Prostate gland (tissue), 2 donors: ENCODE measurements at regions not wholly inside any gene's neighbourhood (a gene's known extent, or its start where the extent isn't known, plus 50 kb on each side); places are given as distances from the start of the nearest gene placed in this dataset.

Experiments
- DNase-seq: peaks from one replicate; pipeline ENCODE4 v3.0.0-alpha.2; 2019; ENCODE audit warnings: low spot score
- H3K27ac ChIP-seq, 2 donors: fragments of 200-600 bp; sonication (generic); 2 replicates each; pipeline ENCODE4 v1.5.1; 2017 to 2019
- H3K27me3 ChIP-seq: fragments of 200-600 bp; sonication (generic); replicated peaks from 2 replicates; pipeline ENCODE4 v1.5.1; 2019; ENCODE audit not compliant: insufficient read depth
- H3K36me3 ChIP-seq, 2 donors: fragments of 200-600 bp; sonication (generic); 1 replicate in 1 of 2; 2 replicates in 1 of 2; pipeline versions ENCODE4 v1.5.1 to v1.8.1; 2017 to 2019
- H3K4me1 ChIP-seq: fragments of 200-600 bp; sonication (generic); replicated peaks from 2 replicates; pipeline ENCODE4 v1.5.1; 2019
- H3K4me3 ChIP-seq, 2 donors: fragments of 200-600 bp; sonication (generic); 2 replicates each; pipeline ENCODE4 v1.5.1; 2017 to 2019
- H3K9me3 ChIP-seq: fragments of 200-600 bp; sonication (generic); 2 replicates; pipeline ENCODE4 v1.5.1; 2017
- POLR2A ChIP-seq: fragments of 450-650 bp; IDR thresholded peaks from one replicate; pipeline ENCODE4 v1.6.1; 2016; ENCODE audit warnings: antibody characterized with exemption, mild to moderate bottlenecking
- POLR2AphosphoS5 ChIP-seq: sonication (generic); formaldehyde crosslinking; IDR thresholded peaks from one replicate; pipeline ENCODE4 v1.6.1; 2017; ENCODE audit warnings: antibody characterized with exemption
- WGBS: methylation state at CpG from one replicate; pipeline ENCODE4 v1.1.5; 2018; 5-methylcytosine and 5-hydroxymethylcytosine counted together
- intact Hi-C: fragments of 100-400 bp; cut with DNase I; formaldehyde crosslinking; loops from one replicate; pipeline ENCODE4 v1.14.2; 2022
- TF ChIP-seq, protein P1 (sequence below), 4 experiments: fragments of 200-600 bp in 2 of 4; fragments of 450-650 bp in 2 of 4; sonication (generic) in 2 of 4; IDR thresholded peaks; 1 replicate in 3 of 4; 2 replicates in 1 of 4; pipeline ENCODE4 v1.5.1; 2016 to 2019; ENCODE audit warnings: antibody characterized with exemption in 4 of 4, mild to moderate bottlenecking in 2 of 4, moderate library complexity in 2 of 4

DNA sequence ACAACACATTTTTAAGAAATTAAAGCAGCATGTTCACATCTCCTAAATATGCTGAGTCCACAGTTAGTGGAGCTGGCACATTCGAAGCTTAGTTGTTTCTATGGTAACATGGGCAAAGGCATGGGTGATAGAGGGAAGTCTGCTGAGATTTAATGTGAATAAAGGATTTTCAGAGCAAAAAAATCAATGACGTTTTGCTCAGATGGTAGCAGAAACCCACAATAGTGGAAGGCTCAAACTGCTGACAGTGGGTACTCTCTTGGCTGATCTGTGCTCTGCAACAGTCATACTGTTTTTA lies 795.1 kb upstream of the ARPP21 start:
- 51% methylated on average over 2 of the region's 2 CpGs for WGBS
- DNase-seq = no peak
- Histone ChIP-seq H3K4me1 (no peaks in the 10 kb centered on the region), H3K9me3 (no peaks in the 10 kb centered on the region), H3K4me3 (no peak overlapping the region), H3K27ac (no peak overlapping the region), H3K36me3 (no peaks in the 10 kb centered on the region), H3K27me3 (no peaks in the 10 kb centered on the region)
- TF ChIP-seq POLR2A = no peak
- TF ChIP-seq POLR2AphosphoS5 = no peak
- TF ChIP-seq, protein P1, sequence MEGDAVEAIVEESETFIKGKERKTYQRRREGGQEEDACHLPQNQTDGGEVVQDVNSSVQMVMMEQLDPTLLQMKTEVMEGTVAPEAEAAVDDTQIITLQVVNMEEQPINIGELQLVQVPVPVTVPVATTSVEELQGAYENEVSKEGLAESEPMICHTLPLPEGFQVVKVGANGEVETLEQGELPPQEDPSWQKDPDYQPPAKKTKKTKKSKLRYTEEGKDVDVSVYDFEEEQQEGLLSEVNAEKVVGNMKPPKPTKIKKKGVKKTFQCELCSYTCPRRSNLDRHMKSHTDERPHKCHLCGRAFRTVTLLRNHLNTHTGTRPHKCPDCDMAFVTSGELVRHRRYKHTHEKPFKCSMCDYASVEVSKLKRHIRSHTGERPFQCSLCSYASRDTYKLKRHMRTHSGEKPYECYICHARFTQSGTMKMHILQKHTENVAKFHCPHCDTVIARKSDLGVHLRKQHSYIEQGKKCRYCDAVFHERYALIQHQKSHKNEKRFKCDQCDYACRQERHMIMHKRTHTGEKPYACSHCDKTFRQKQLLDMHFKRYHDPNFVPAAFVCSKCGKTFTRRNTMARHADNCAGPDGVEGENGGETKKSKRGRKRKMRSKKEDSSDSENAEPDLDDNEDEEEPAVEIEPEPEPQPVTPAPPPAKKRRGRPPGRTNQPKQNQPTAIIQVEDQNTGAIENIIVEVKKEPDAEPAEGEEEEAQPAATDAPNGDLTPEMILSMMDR (IDR thresholded peaks at IDR 0.05) = no peak
- intact Hi-C loops = no loop called here

DNA sequence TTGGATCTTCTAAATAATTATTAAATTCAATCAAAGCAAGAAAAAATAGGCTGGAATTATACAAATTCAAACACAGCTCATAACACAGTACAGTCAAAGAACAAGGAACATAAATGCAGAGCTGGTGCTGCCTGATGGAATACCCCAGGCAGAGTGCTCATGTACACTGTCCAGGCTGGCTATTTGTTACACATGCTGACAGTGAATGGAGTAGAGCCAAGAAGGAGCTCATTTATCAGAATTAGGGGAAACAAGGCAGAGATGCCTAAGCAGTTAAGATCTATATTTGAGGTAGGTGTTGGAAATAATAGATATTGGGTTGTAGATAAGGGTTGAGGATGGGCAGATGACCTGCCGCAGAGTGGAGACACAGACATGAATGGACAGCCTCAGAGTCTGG lies 788.2 kb upstream of the ARPP21 start:
- intact Hi-C loops = no loop called here
- WGBS = 89% methylated on average over 1 of the region's 1 CpG

DNA sequence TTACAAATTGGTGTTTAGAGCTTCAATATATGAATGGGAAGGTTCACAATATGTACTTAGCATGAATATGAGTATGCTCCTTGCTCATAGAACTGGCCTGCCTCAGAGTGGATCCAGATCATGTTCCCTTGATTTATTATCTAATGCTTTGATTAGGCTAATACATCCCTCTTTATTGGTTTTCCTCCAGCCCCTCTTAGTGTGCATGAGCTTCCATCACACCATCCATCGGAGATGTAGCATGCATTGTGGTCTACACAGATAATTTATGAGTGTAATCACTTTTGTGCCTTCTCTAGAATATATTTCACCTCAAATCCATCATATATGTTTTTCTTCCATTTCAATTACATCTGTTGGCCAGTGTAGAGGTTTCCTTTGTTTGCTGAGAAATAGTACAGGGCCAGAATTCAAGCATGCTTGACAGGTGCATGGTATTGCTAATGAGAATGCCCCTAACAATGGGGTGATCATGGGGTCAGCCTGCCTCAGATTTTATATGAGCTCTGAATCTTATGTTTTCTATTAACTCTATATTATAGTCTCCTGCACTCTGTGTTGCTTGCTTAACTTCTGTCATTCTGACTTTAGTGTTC lies 786.4 kb upstream of the ARPP21 start:
- Histone ChIP-seq H3K36me3 (no peaks in the 10 kb centered on the region), H3K27me3 (no peaks in the 10 kb centered on the region), H3K4me1 (no peaks in the 10 kb centered on the region), H3K9me3 (no peaks in the 10 kb centered on the region), H3K27ac (no peak overlapping the region), H3K4me3 (no peak overlapping the region)
- intact Hi-C loops = no loop called here
- TF ChIP-seq POLR2A = no peak
- TF ChIP-seq, protein P1 (IDR thresholded peaks at IDR 0.05) = no peak
- no peak for TF ChIP-seq POLR2AphosphoS5
- DNase-seq = no peak
- WGBS = 100% methylated on average over 1 of the region's 1 CpG

More for the DNA sequence above, 788.2 kb upstream of the ARPP21 start:
- Histone ChIP-seq H3K4me3 (no peak overlapping the region), H3K27me3 (no peaks in the 10 kb centered on the region), H3K27ac (no peak overlapping the region), H3K4me1 (no peaks in the 10 kb centered on the region), H3K36me3 (no peaks in the 10 kb centered on the region), H3K9me3 (no peaks in the 10 kb centered on the region)
- TF ChIP-seq POLR2AphosphoS5 (no peak), POLR2A (no peak)
- TF ChIP-seq, protein P1 (IDR thresholded peaks at IDR 0.05) = no peak
- DNase-seq = no peak

DNA sequence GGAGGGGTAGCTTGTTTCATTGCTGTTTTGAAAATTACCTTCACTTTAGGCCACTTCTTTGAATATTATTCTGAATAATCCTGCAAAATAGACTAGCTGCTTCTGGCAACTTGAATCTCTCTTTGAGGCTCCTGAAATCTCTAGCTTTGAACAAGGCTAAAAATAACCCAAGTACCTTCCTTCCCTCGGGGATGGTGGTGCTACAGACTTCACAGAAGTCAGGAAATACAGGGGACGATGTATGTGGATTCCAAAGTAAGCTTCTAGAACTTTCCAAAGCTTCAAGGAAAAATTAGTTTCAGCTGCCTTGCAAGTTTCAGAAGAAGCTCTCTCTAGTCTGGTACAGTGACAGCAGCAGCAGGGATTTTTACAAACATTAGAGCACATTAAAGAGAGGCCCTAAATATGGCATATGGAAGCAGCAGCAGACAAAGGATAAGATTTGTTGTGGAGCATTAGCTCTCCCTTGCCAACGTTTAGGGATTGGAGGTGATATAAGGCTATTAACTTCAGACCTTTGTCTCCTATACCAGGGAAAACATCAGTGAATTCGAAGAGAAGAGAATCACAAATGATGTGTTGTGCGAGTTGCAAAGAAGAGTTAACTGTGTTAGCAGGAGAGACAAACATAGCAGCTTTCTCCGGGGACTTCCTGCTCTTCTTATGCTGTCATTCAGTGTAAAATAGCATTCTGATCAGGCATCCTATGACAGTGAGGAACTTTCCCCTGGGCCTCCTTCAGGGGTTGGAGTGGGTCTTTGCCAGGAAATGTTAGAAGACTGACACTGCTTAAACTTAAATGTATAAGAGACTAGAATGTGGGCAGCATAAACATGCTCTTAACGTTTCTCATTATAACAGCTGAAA lies 783.0 kb upstream of the ARPP21 start:
- Histone ChIP-seq H3K9me3 (no peaks in the 10 kb centered on the region), H3K4me1 (no peaks in the 10 kb centered on the region), H3K27me3 (no peaks in the 10 kb centered on the region), H3K27ac (no peak overlapping the region), H3K36me3 (no peaks in the 10 kb centered on the region), H3K4me3 (no peak overlapping the region)
- TF ChIP-seq, protein P1 (IDR thresholded peaks at IDR 0.05) = no peak
- TF ChIP-seq POLR2AphosphoS5 = no peak
- no peak for TF ChIP-seq POLR2A
- intact Hi-C loops = no loop called here
- 36% methylated on average over 7 of the region's 7 CpGs for WGBS
- DNase-seq = no peak
